Glutamatergic neuron (in vitro differentiated cells): ENCODE measurements at regions not wholly inside any gene's neighbourhood (a gene's known extent, or its start where the extent isn't known, plus 50 kb on each side); places are given as distances from the start of the nearest gene placed in this dataset.

Experiments
- DNase-seq: peaks from one replicate; pipeline ENCODE4 v3.0.0; 2022
- H3K27ac Mint-ChIP-seq: one replicate; pipeline ENCODE4 v1.8.0; 2020; ENCODE audit warnings: mild to moderate bottlenecking, mixed read lengths, inconsistent platforms; ENCODE audit not compliant: unreplicated experiment
- H3K27me3 Mint-ChIP-seq: one replicate; pipeline ENCODE4 v1.8.0; 2020; ENCODE audit warnings: mild to moderate bottlenecking, moderate library complexity, mixed read lengths, inconsistent platforms; ENCODE audit not compliant: unreplicated experiment
- H3K36me3 Mint-ChIP-seq: one replicate; pipeline ENCODE4 v1.8.0; 2020; ENCODE audit warnings: mild to moderate bottlenecking, mixed read lengths, inconsistent platforms; ENCODE audit not compliant: unreplicated experiment
- H3K4me1 Mint-ChIP-seq: one replicate; pipeline ENCODE4 v1.8.0; 2020; ENCODE audit warnings: mild to moderate bottlenecking, low read depth, mixed read lengths, inconsistent platforms; ENCODE audit not compliant: unreplicated experiment
- H3K4me3 Mint-ChIP-seq: one replicate; pipeline ENCODE4 v1.8.0; 2020; ENCODE audit warnings: mild to moderate bottlenecking, mixed read lengths, inconsistent platforms; ENCODE audit not compliant: unreplicated experiment
- H3K9me3 Mint-ChIP-seq: one replicate; pipeline ENCODE4 v1.8.0; 2020; ENCODE audit warnings: mild to moderate bottlenecking, moderate library complexity, mixed read lengths, inconsistent platforms; ENCODE audit not compliant: unreplicated experiment
- TF ChIP-seq, protein P1 (sequence below): fragments of 200-600 bp; sonication (generic); IDR thresholded peaks from one replicate; pipeline ENCODE4 v1.5.0; 2021; ENCODE audit not compliant: partially characterized antibody, unreplicated experiment

DNA sequence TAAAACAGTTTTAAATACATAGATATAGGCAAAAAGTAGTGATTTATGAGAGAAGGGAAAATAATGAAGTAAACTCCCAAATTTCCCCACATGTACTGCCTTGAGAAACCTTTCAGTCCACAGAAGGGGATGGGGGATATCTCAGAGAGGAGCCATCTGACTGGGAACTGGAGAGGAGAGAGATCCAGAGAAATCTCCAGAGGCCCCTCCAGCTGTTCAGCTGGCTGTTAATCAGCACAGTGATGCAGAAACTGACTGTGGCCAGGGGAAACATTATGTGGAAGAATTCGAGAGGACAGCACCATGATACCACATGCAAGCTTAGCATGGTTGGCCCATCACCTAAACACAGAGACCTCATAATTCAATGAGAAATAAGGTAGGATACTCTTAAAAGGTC, 1165.9 kb upstream of the TMEM132C start:
- DNase-seq = no peak
- H3K4me3 Mint-ChIP-seq = no peak overlapping the region
- no peak overlapping the region for H3K27ac Mint-ChIP-seq
- H3K36me3 Mint-ChIP-seq = peaks cover 5% of the 10 kb centered on the region
- H3K4me1 Mint-ChIP-seq = no peaks in the 10 kb centered on the region
- no peaks in the 10 kb centered on the region for H3K27me3 Mint-ChIP-seq
- TF ChIP-seq, protein P1, sequence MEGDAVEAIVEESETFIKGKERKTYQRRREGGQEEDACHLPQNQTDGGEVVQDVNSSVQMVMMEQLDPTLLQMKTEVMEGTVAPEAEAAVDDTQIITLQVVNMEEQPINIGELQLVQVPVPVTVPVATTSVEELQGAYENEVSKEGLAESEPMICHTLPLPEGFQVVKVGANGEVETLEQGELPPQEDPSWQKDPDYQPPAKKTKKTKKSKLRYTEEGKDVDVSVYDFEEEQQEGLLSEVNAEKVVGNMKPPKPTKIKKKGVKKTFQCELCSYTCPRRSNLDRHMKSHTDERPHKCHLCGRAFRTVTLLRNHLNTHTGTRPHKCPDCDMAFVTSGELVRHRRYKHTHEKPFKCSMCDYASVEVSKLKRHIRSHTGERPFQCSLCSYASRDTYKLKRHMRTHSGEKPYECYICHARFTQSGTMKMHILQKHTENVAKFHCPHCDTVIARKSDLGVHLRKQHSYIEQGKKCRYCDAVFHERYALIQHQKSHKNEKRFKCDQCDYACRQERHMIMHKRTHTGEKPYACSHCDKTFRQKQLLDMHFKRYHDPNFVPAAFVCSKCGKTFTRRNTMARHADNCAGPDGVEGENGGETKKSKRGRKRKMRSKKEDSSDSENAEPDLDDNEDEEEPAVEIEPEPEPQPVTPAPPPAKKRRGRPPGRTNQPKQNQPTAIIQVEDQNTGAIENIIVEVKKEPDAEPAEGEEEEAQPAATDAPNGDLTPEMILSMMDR = no peak
- H3K9me3 Mint-ChIP-seq = no peaks in the 10 kb centered on the region

DNA sequence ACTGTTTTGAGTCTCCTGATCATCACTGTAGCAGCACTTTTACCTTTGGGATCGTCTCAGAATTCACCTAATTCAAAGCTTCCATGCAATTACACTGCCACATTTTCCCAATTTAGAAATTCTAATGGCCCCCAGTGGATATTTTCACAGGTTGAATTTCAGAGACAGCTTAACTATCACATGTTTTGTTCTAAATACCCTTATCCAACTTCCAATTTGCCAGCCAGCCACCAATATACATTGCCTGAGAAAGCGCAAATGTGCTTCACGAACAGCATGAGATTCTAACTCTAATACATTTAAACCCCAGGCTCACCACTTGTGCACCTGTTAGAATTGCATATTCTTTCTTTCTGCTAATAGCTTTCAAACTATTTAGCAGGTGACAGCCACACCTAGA, 1160.9 kb upstream of the TMEM132C start:
- Mint-ChIP-seq H3K4me1 (no peaks in the 10 kb centered on the region), H3K4me3 (no peak overlapping the region), H3K27me3 (no peaks in the 10 kb centered on the region), H3K36me3 (peaks cover 5% of the 10 kb centered on the region), H3K9me3 (peaks cover 2% of the 10 kb centered on the region), H3K27ac (no peak overlapping the region)
- DNase-seq = no peak
- TF ChIP-seq, protein P1 = no peak

DNA sequence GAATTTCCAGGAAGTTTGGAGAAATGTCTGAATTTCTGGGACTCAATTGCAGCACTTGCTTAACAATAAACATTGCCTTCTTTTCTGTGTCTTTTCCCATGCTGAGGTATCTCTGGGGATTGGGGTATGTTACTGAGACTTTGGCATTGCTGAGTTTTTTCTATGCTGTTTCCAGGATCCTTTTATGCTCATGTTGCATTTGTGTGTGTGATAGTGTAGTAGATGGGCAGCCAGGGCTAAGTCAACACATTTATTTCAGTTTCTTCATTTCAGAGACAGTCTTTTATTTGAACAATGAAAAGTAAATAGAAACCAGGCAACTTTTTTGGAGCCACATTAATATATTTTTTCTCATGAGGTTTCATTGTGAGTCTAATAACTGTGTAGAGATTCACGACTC, 1160.3 kb upstream of the TMEM132C start:
- H3K36me3 Mint-ChIP-seq = peaks cover 1% of the 10 kb centered on the region
- H3K4me1 Mint-ChIP-seq = no peaks in the 10 kb centered on the region
- TF ChIP-seq, protein P1 = no peak
- H3K27ac Mint-ChIP-seq = no peak overlapping the region
- H3K9me3 Mint-ChIP-seq = peaks cover 2% of the 10 kb centered on the region
- no peak for DNase-seq
- no peak overlapping the region for H3K4me3 Mint-ChIP-seq
- no peaks in the 10 kb centered on the region for H3K27me3 Mint-ChIP-seq

DNA sequence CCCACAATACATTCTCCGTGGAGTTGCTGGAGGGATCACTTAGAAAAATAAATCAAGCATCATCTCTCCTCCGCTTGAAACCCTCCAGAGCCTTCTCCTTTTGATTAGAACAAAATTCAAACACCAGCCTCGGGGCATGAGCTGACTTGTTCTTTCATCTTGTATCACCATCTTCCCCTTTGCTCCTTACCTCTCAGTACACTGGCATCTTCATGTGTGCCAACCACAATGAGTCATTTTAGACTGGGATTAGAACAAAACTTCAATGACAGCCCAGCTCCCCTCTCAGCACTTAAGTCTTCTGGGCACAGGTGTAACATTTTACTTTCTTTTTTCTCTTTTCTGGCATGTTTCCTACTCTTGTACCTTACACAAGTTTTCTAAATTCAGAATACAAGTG, 1159.2 kb upstream of the TMEM132C start:
- H3K4me1 Mint-ChIP-seq = no peaks in the 10 kb centered on the region
- H3K9me3 Mint-ChIP-seq = peaks cover 5% of the 10 kb centered on the region
- H3K27ac Mint-ChIP-seq = no peak overlapping the region
- H3K4me3 Mint-ChIP-seq = no peak overlapping the region
- TF ChIP-seq, protein P1 = no peak
- H3K36me3 Mint-ChIP-seq = no peaks in the 10 kb centered on the region
- H3K27me3 Mint-ChIP-seq = no peaks in the 10 kb centered on the region
- DNase-seq = no peak

DNA sequence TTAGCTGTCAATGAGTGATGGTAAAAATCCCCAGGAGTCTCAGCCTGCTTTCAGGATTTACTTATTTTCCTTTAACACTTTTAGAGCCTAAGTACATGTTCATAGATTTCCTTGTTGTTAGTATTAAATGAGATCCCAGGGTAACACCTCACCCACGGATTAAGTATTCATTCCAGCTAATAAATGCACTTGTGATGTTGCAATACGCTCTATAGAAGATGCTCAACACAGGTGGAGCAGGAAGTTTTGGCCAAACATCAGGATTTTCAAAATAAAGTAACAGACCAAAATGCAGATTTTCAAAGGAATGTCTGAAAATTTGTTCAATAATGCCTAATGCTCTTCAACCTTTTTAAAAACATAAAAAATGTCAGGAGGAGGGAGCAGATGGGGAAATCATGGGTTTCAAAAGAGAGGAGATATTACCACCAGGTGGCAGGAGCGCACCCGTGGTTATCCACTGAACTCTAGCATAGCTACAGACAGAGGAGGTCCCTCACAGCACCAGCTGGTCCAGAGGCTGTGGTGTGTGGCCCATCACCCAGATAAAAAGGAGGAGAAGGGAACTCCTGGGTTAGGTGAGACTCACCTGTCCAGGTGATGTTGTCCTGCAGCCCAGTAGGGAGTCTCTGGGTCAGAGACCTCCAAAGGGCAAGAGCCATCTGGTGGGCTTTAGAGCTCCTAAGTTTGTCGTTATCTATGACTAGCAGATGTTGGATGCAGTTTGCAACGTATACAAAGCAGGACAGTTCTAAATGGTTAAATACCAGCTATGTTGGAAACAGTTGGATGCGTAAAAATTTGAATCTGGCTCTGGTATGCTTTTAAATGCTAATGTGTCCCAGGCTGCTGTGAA, 1158.4 kb upstream of the TMEM132C start:
- TF ChIP-seq, protein P1 = peak; percentile 55
- Mint-ChIP-seq H3K9me3 (peaks cover 5% of the 10 kb centered on the region), H3K36me3 (no peaks in the 10 kb centered on the region), H3K27me3 (no peaks in the 10 kb centered on the region), H3K4me3 (no peak overlapping the region), H3K27ac (no peak overlapping the region), H3K4me1 (no peaks in the 10 kb centered on the region)
- DNase-seq = peak; percentile 59
